Epithelial cell of esophagus (primary cell): ENCODE measurements at regions not wholly inside any gene's neighbourhood (a gene's known extent, or its start where the extent isn't known, plus 50 kb on each side); places are given as distances from the start of the nearest gene placed in this dataset.

Experiments
- DNase-seq: peaks from one replicate; pipeline ENCODE4 v3.0.0; 2010; ENCODE audit warnings: low read depth
- H3K4me3 ChIP-seq: 2 replicates; pipeline ENCODE4 v1.5.1; 2011; ENCODE audit warnings: mild to moderate bottlenecking, low read length, control low read depth
- TF ChIP-seq, protein P1 (sequence below): IDR thresholded peaks from 2 replicates; pipeline ENCODE4 v1.5.1; 2011; ENCODE audit warnings: low read depth, mild to moderate bottlenecking, low read length, control low read depth, inconsistent platforms; ENCODE audit not compliant: insufficient read depth; ENCODE audit errors: missing control alignments

DNA sequence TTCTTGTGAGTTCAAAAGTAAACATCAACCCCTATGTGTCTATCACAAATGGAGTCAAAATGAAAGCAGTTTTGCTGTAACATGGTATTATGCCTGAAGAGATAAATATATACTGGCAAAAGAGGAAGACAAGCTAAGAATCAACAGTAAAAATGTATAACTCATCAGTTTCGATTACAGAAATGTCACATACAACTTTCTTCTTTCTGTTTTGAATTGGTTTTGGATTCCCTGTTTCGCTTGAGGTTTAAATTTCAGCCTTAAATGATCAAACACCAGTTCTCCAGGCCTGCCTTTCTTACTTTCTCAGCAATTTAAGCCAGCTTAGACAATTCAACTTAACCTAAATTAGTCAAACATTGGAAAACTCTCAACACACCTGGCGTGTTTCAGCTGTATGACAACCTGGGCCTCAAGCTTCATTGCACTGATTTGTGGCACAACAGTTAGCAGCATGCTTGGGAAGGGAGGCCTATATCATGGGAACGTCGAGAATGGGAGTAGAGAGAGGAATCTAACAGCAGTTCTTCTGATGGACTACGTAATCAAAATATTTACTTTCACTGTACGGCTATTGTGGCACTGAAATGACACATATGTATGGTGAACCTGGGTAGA, 51.9 kb upstream of the MARCKS start:
- no peak overlapping the region for H3K4me3 ChIP-seq
- DNase-seq = no peak
- TF ChIP-seq, protein P1, sequence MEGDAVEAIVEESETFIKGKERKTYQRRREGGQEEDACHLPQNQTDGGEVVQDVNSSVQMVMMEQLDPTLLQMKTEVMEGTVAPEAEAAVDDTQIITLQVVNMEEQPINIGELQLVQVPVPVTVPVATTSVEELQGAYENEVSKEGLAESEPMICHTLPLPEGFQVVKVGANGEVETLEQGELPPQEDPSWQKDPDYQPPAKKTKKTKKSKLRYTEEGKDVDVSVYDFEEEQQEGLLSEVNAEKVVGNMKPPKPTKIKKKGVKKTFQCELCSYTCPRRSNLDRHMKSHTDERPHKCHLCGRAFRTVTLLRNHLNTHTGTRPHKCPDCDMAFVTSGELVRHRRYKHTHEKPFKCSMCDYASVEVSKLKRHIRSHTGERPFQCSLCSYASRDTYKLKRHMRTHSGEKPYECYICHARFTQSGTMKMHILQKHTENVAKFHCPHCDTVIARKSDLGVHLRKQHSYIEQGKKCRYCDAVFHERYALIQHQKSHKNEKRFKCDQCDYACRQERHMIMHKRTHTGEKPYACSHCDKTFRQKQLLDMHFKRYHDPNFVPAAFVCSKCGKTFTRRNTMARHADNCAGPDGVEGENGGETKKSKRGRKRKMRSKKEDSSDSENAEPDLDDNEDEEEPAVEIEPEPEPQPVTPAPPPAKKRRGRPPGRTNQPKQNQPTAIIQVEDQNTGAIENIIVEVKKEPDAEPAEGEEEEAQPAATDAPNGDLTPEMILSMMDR = no peak

DNA sequence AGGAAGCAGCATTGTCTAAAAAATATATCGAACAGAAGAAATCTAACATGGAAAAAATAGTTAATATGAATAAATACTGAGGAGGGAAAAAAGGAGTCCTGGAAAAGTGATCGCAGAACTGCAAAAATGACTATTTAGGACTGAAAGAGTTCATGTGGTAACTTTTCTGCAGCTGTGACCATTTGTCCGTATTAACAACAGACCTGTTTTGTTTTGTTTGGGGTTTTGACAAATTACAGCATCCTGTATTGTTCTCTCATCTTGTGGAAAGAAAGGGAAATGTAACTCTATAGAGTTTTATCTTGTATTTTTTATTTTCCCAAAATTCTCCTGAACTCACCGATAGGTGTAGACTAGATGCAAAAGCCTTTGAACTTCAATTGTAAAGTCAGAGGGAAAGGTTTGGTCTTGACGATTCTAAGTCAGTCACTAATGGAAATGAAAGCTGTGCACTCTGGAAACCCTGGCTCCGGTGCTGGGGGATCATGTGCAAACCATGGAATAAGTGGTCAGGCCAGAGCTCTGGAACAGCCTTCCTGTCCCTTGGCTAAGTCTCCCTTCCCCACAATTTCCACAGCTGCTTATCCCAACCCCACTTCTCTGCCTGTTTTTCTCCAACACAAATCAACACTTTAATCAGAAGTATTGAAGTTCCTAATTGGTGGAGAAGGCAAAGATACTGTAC, 51.2 kb upstream of the MARCKS start:
- no peak overlapping the region for H3K4me3 ChIP-seq
- TF ChIP-seq, protein P1 = no peak
- no peak for DNase-seq
